ENCODE measurements at regions not wholly inside any gene's neighbourhood (a gene's known extent, or its start where the extent isn't known, plus 50 kb on each side); places are given as distances from the start of the nearest gene placed in this dataset.

DNA sequence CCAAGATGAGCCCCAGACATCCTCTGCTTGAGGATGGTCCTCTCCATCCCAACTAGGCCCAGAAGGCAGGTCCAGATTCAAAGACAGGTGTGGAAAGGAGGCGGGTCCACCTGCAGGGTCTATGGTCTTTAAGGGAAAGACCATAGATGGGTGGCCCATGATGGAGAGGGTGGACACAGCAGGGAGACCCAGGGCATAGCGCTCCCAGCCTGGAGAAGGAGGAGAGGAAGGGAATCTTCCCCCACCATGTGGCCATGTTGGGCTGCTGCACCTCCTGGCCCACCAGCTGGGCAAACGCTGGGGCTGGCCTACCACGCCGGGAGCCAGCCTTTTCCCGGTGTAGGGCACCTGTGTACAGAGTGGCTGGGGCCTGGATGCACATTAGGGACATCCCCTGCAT lies 265.2 kb upstream of the TLE3 start:
- Histone ChIP-seq H3K9me3 (ENCODE audit: control insufficient read depth, insufficient read depth, low read length) (no peaks in the 10 kb centered on the region), H3K27ac (ENCODE audit: low read depth, low read length) (no peak overlapping the region), H3K27me3 (ENCODE audit: control insufficient read depth, insufficient read depth, low read length) (peaks cover 14% of the 10 kb centered on the region), H3K4me3 (ENCODE audit: low read depth, low read length) (no peak overlapping the region)
- POLR2A ChIA-PET = no interaction called here
- DNase-seq (ENCODE audit: low read depth, low spot score) = no peak
- TF ChIP-seq, protein P1, sequence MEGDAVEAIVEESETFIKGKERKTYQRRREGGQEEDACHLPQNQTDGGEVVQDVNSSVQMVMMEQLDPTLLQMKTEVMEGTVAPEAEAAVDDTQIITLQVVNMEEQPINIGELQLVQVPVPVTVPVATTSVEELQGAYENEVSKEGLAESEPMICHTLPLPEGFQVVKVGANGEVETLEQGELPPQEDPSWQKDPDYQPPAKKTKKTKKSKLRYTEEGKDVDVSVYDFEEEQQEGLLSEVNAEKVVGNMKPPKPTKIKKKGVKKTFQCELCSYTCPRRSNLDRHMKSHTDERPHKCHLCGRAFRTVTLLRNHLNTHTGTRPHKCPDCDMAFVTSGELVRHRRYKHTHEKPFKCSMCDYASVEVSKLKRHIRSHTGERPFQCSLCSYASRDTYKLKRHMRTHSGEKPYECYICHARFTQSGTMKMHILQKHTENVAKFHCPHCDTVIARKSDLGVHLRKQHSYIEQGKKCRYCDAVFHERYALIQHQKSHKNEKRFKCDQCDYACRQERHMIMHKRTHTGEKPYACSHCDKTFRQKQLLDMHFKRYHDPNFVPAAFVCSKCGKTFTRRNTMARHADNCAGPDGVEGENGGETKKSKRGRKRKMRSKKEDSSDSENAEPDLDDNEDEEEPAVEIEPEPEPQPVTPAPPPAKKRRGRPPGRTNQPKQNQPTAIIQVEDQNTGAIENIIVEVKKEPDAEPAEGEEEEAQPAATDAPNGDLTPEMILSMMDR (IDR thresholded peaks at IDR 0.05; ENCODE audit: low read depth, low read length) = peak; percentile 72
- CTCF ChIA-PET = interaction anchor here (0.8 to 1.2 kb wide), 5 partner anchors 13 to 885 kb away, joined by 3 to 6 read pairs (median 4); no protein-coding TSS in a partner anchor

GRCh38 chr15:70362350-70362749 lies 264.6 kb upstream of the TLE3 start:
- POLR2A ChIA-PET = no interaction called here
- Histone ChIP-seq H3K27me3 (ENCODE audit: control insufficient read depth, insufficient read depth, low read length) (peaks cover 14% of the 10 kb centered on the region), H3K4me3 (ENCODE audit: low read depth, low read length) (no peak overlapping the region), H3K27ac (ENCODE audit: low read depth, low read length) (no peak overlapping the region), H3K9me3 (ENCODE audit: control insufficient read depth, insufficient read depth, low read length) (no peaks in the 10 kb centered on the region)
- TF ChIP-seq, protein P1 (IDR thresholded peaks at IDR 0.05; ENCODE audit: low read depth, low read length) = no peak
- no peak for DNase-seq (ENCODE audit: low read depth, low spot score)
- CTCF ChIA-PET = no interaction called here

- CTCF ChIA-PET = no interaction called here
- POLR2A ChIA-PET = no interaction called here
- Histone ChIP-seq H3K4me3 (ENCODE audit: low read depth, low read length) (no peak overlapping the region), H3K9me3 (ENCODE audit: control insufficient read depth, insufficient read depth, low read length) (no peaks in the 10 kb centered on the region), H3K27ac (ENCODE audit: low read depth, low read length) (no peak overlapping the region), H3K27me3 (ENCODE audit: control insufficient read depth, insufficient read depth, low read length) (peaks cover 15% of the 10 kb centered on the region)
- no peak for DNase-seq (ENCODE audit: low read depth, low spot score)
- TF ChIP-seq, protein P1 (IDR thresholded peaks at IDR 0.05; ENCODE audit: low read depth, low read length) = no peak
Measured at GRCh38 chr15:70361891-70362290, 264.2 kb upstream of the TLE3 start.

DNA sequence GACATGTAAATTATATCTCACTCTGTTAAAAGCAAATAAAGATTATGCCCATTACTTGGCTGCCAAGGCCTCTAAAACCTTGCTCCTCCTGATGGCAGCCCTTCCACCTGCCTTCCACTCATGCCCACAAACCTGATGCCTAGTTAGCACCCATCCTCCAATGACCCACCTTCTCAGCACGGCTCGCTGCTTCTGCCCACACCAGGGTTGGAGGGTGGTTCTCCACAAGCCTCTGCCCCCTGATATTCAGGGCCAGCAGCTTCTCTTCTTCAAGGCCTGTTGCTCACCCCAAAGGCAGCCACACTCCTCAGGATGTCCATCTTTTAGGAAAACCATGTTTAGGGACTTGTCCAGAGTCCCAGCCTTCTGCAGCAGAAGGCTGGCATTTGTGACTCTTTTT lies 263.4 kb upstream of the TLE3 start:
- Histone ChIP-seq H3K4me3 (ENCODE audit: low read depth, low read length) (no peak overlapping the region), H3K9me3 (ENCODE audit: control insufficient read depth, insufficient read depth, low read length) (no peaks in the 10 kb centered on the region), H3K27me3 (ENCODE audit: control insufficient read depth, insufficient read depth, low read length) (peaks cover 17% of the 10 kb centered on the region), H3K27ac (ENCODE audit: low read depth, low read length) (no peak overlapping the region)
- DNase-seq (ENCODE audit: low read depth, low spot score) = no peak
- TF ChIP-seq, protein P1 (IDR thresholded peaks at IDR 0.05; ENCODE audit: low read depth, low read length) = no peak
- CTCF ChIA-PET = no interaction called here
- POLR2A ChIA-PET = no interaction called here

- H3K4me3 ChIP-seq (ENCODE audit: low read depth, low read length) = no peak overlapping the region
- no peak for DNase-seq (ENCODE audit: low read depth, low spot score)
- CTCF ChIA-PET = interaction anchor here (0.6 kb wide), 1 partner anchor 881 kb away, joined by 8 read pairs; no protein-coding TSS in a partner anchor
- peaks cover 34% of the 10 kb centered on the region for H3K27me3 ChIP-seq (ENCODE audit: control insufficient read depth, insufficient read depth, low read length)
- H3K9me3 ChIP-seq (ENCODE audit: control insufficient read depth, insufficient read depth, low read length) = no peaks in the 10 kb centered on the region
- H3K27ac ChIP-seq (ENCODE audit: low read depth, low read length) = no peak overlapping the region
- TF ChIP-seq, protein P1 (IDR thresholded peaks at IDR 0.05; ENCODE audit: low read depth, low read length) = no peak
- POLR2A ChIA-PET = no interaction called here
Measured at GRCh38 chr15:70358871-70359647, 261.3 kb upstream of the TLE3 start.

Measured in AG04450 (cell line).